Retinal pigment epithelial cell (primary cell): ENCODE measurements at regions not wholly inside any gene's neighbourhood (a gene's known extent, or its start where the extent isn't known, plus 50 kb on each side); places are given as distances from the start of the nearest gene placed in this dataset.

Experiments
- DNase-seq: peaks from one replicate; pipeline ENCODE4 v3.0.0-alpha.2; 2010; ENCODE audit warnings: low read depth
- H3K4me3 ChIP-seq: 2 replicates; pipeline ENCODE4 v1.5.1; 2011; ENCODE audit warnings: mild to moderate bottlenecking, low read length, control low read depth, moderate library complexity
- CTCF ChIP-seq: conservative IDR thresholded peaks from 2 replicates; pipeline ENCODE4 v1.5.1; 2011; ENCODE audit warnings: low read depth, low read length, control low read depth, inconsistent platforms

GRCh38 chr2:9105601-9106337, 100.8 kb upstream of the ASAP2 start:
- no peak overlapping the region for H3K4me3 ChIP-seq
- TF ChIP-seq CTCF: no peak
- no peak for DNase-seq

GRCh38 chr2:9103663-9104277, 100.3 kb upstream of the MBOAT2 start:
- H3K4me3 ChIP-seq: no peak overlapping the region
- no peak for DNase-seq
- no peak for TF ChIP-seq CTCF

GRCh38 chr2:9102861-9103662, 99.6 kb upstream of the MBOAT2 start:
- no peak for DNase-seq
- TF ChIP-seq CTCF: no peak
- no peak overlapping the region for H3K4me3 ChIP-seq

GRCh38 chr2:9101763-9102425, 98.4 kb upstream of the MBOAT2 start:
- no peak overlapping the region for H3K4me3 ChIP-seq
- no peak for DNase-seq

GRCh38 chr2:9100080-9100876, 96.8 kb upstream of the MBOAT2 start:
- no peak for DNase-seq
- no peak for TF ChIP-seq CTCF
- H3K4me3 ChIP-seq: no peak overlapping the region

More at GRCh38 chr2:9101763-9102425, 98.4 kb upstream of the MBOAT2 start:
- no peak for TF ChIP-seq CTCF

- no peak for DNase-seq
- TF ChIP-seq CTCF: no peak
- H3K4me3 ChIP-seq: no peak overlapping the region
These were observed 95.9 kb upstream of the MBOAT2 start for GRCh38 chr2:9099341-9099751.
